ENCODE measurements at regions not wholly inside any gene's neighbourhood (a gene's known extent, or its start where the extent isn't known, plus 50 kb on each side); places are given as distances from the start of the nearest gene placed in this dataset.

- TF ChIP-seq, protein P1, sequence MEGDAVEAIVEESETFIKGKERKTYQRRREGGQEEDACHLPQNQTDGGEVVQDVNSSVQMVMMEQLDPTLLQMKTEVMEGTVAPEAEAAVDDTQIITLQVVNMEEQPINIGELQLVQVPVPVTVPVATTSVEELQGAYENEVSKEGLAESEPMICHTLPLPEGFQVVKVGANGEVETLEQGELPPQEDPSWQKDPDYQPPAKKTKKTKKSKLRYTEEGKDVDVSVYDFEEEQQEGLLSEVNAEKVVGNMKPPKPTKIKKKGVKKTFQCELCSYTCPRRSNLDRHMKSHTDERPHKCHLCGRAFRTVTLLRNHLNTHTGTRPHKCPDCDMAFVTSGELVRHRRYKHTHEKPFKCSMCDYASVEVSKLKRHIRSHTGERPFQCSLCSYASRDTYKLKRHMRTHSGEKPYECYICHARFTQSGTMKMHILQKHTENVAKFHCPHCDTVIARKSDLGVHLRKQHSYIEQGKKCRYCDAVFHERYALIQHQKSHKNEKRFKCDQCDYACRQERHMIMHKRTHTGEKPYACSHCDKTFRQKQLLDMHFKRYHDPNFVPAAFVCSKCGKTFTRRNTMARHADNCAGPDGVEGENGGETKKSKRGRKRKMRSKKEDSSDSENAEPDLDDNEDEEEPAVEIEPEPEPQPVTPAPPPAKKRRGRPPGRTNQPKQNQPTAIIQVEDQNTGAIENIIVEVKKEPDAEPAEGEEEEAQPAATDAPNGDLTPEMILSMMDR (IDR thresholded peaks at IDR 0.05; ENCODE audit: borderline replicate concordance, control extremely low read depth, extremely low read depth, insufficient read depth, missing control alignments) = no peak
- in situ Hi-C loops (cut with MboI; ENCODE audit: low sequenced_read_pairs, unreplicated experiment) = no loop called here
- no peak for DNase-seq (ENCODE audit: low spot score)
Measured at GRCh38 chr10:129024046-129024445, 443.0 kb upstream of the MGMT start.

DNA sequence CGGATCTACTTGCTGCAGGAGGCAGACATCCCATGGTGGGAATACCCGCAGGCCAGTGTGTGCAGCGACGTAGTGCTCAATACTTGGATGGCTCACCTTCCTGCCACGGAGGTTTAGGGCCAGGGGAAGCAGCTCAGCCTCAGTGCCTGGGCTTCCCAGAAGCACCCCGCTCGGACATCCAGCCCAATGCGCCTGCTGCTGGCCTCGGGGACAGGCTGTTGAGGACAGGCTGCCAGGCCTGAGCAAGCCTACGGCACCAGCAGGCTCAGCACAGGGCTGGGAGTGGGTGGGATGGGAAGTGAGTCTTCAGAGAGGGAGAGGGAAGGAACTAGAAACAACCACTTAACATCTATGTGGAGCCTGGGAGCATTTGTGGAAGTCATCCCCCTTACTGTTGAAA is 441.3 kb upstream of the MGMT start:
- DNase-seq (ENCODE audit: low spot score) = no peak
- TF ChIP-seq, protein P1 (IDR thresholded peaks at IDR 0.05; ENCODE audit: borderline replicate concordance, control extremely low read depth, extremely low read depth, insufficient read depth, missing control alignments) = no peak
- in situ Hi-C loops (cut with MboI; ENCODE audit: low sequenced_read_pairs, unreplicated experiment) = loop anchor here (25.0 kb wide), 1 partner anchor 937 kb away; the partner anchor contains the start of gene EBF3

GRCh38 chr10:129027906-129028305 is 439.1 kb upstream of the MGMT start:
- DNase-seq (ENCODE audit: low spot score) = no peak
- in situ Hi-C loops (cut with MboI; ENCODE audit: low sequenced_read_pairs, unreplicated experiment) = loop anchor here (25.0 kb wide), 1 partner anchor 934 kb away; the partner anchor contains the start of gene EBF3
- TF ChIP-seq, protein P1 (IDR thresholded peaks at IDR 0.05; ENCODE audit: borderline replicate concordance, control extremely low read depth, extremely low read depth, insufficient read depth, missing control alignments) = no peak

DNA sequence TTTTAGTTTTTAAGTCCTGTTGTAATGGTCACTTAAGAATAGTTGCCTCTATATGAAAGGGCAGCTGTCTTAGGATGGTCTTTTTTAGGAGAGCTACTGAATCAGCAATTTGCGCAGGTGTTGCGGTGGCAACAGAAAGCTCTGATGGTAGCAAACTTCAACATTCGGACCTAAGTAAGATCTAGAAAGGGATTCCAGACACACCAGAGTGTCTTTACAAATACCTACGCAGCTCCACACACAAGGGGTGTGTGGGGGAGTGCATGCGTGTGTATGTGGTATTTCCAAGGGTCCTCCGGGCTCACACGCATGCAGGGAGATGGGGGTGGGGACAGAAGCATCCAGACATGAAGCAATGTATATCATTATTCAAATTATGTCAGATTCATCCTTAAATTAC is 438.6 kb upstream of the MGMT start:
- in situ Hi-C loops (cut with MboI; ENCODE audit: low sequenced_read_pairs, unreplicated experiment) = loop anchor here (25.0 kb wide), 1 partner anchor 934 kb away; the partner anchor contains the start of gene EBF3
- no peak for DNase-seq (ENCODE audit: low spot score)
- TF ChIP-seq, protein P1 (IDR thresholded peaks at IDR 0.05; ENCODE audit: borderline replicate concordance, control extremely low read depth, extremely low read depth, insufficient read depth, missing control alignments) = no peak

DNA sequence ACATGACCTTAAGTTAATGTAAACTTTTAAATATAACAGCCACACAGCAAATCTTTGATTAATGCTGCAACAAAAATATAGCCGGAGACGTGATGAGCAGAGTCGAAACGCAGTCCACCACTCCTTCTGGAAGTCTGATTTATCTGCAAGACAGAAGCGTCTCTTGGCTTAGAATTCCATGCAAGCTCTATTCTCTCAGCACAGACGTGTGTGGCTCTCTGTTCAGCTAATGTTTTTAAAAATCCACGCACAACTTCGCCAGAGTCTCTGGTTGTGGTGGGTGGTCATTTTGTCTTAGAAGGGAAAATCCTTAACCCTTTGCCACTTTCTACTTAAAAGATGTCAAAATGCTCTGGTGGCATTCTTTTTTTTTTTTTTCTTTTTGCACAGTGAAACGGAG is 438.0 kb upstream of the MGMT start:
- TF ChIP-seq, protein P1 (IDR thresholded peaks at IDR 0.05; ENCODE audit: borderline replicate concordance, control extremely low read depth, extremely low read depth, insufficient read depth, missing control alignments) = no peak
- no peak for DNase-seq (ENCODE audit: low spot score)
- in situ Hi-C loops (cut with MboI; ENCODE audit: low sequenced_read_pairs, unreplicated experiment) = loop anchor here (25.0 kb wide), 1 partner anchor 933 kb away; the partner anchor contains the start of gene EBF3

GRCh38 chr10:129029851-129030602 is 437.0 kb upstream of the MGMT start:
- TF ChIP-seq, protein P1 (IDR thresholded peaks at IDR 0.05; ENCODE audit: borderline replicate concordance, control extremely low read depth, extremely low read depth, insufficient read depth, missing control alignments) = no peak
- no peak for DNase-seq (ENCODE audit: low spot score)
- in situ Hi-C loops (cut with MboI; ENCODE audit: low sequenced_read_pairs, unreplicated experiment) = loop anchor here (25.0 kb wide), 1 partner anchor 932 kb away; the partner anchor contains the start of gene EBF3
